ENCODE measurements at regions not wholly inside any gene's neighbourhood (a gene's known extent, or its start where the extent isn't known, plus 50 kb on each side); places are given as distances from the start of the nearest gene placed in this dataset.

DNA sequence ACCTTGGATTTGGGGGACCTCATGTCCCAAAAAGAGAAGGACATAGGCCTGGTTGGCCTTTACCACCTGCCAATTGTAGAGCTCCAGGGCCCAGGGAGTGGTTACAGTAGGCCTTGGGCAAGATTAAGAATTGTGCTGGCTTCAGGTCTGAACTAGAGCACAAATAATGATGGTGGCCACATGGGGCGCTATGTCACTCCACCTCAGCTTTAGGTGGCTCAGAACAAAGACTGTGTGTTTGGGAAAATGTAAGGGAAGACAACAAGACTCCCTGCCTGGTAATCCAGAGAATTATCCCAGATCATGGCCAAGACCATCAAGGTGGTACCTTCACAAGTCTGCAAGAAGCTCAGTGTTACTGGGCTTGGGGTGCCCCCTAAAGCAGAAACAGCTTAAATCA, 224.9 kb upstream of the OPRM1 start:
- FAIRE-seq (no peak), ATAC-seq (peak; percentile 74), DNase-seq (ENCODE audit: low spot score) (no peak)
- H3K36me3 ChIP-seq (replicated peaks in 1 of 2; ENCODE audit: control insufficient read depth in 1 of 2, insufficient read depth in 2 of 2, low read length in 2 of 2) = no peaks in the 10 kb centered on the region
- no peak overlapping the region for H3K4me2 ChIP-seq (ENCODE audit: low read depth, low read length)
- H3K27me3 ChIP-seq (ENCODE audit: control insufficient read depth in 1 of 2, insufficient read depth in 2 of 2, low read length in 2 of 2) = no peaks in the 10 kb centered on the region
- H3K4me3 ChIP-seq (replicated peaks in 1 of 3; ENCODE audit: insufficient read depth in 1 of 3, low read depth in 2 of 3, low read length in 3 of 3) = no peak overlapping the region
- H3K79me2 ChIP-seq (ENCODE audit: insufficient read depth, low read length) = no peaks in the 10 kb centered on the region
- ChIA-PET POLR2A (no interaction called here), CTCF (ENCODE audit: low intra/inter-chr PET ratio, low total read pairs) (no interaction called here)
- intact Hi-C loops (cut with micrococcal nuclease; ENCODE audit: unreplicated experiment) (no loop called here), in situ Hi-C loops (cut with HindIII; ENCODE audit: extremely low pct_ligation_motif_present, low pct_unique_long_range_greater_than_20kb) (no loop called here)
- no peak overlapping the region for H3K9ac ChIP-seq (ENCODE audit: insufficient read depth, low read depth, low read length)
- no peaks in the 10 kb centered on the region for H4K20me1 ChIP-seq (ENCODE audit: insufficient read depth, low read length)
- H3K9me3 ChIP-seq (ENCODE audit: low read length) = peaks cover 27% of the 10 kb centered on the region; the same call in 1 of the 2 replicates
- no TSS peak for BruUV-seq (replicated peaks)
- 0% methylated on average over 1 of the region's 1 CpG for WGBS (ENCODE audit: low lambda C conversion rate)
- H3K4me1 ChIP-seq (ENCODE audit: insufficient read depth, low read length) = no peaks in the 10 kb centered on the region
- H3K27ac ChIP-seq (ENCODE audit: extremely low read length, insufficient read depth, low read length) = no peak overlapping the region
- TF ChIP-seq MAZ (IDR thresholded peaks at IDR 0.05; ENCODE audit: borderline replicate concordance, low read depth, low read length) = no peak
- no peak for TF ChIP-seq MAZ (CRISPR knock-in tag; IDR thresholded peaks at IDR 0.05; ENCODE audit: low read depth)
- TF ChIP-seq, protein P1, sequence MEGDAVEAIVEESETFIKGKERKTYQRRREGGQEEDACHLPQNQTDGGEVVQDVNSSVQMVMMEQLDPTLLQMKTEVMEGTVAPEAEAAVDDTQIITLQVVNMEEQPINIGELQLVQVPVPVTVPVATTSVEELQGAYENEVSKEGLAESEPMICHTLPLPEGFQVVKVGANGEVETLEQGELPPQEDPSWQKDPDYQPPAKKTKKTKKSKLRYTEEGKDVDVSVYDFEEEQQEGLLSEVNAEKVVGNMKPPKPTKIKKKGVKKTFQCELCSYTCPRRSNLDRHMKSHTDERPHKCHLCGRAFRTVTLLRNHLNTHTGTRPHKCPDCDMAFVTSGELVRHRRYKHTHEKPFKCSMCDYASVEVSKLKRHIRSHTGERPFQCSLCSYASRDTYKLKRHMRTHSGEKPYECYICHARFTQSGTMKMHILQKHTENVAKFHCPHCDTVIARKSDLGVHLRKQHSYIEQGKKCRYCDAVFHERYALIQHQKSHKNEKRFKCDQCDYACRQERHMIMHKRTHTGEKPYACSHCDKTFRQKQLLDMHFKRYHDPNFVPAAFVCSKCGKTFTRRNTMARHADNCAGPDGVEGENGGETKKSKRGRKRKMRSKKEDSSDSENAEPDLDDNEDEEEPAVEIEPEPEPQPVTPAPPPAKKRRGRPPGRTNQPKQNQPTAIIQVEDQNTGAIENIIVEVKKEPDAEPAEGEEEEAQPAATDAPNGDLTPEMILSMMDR (CRISPR knock-in tag; IDR thresholded peaks at IDR 0.05) = peak; percentile 42
- no peak for TF ChIP-seq PRMT3 (CRISPR knock-in tag; IDR thresholded peaks at IDR 0.05; ENCODE audit: borderline replicate concordance, low read depth)
- no peak overlapping the region for H2AFZ ChIP-seq (ENCODE audit: low read length)

DNA sequence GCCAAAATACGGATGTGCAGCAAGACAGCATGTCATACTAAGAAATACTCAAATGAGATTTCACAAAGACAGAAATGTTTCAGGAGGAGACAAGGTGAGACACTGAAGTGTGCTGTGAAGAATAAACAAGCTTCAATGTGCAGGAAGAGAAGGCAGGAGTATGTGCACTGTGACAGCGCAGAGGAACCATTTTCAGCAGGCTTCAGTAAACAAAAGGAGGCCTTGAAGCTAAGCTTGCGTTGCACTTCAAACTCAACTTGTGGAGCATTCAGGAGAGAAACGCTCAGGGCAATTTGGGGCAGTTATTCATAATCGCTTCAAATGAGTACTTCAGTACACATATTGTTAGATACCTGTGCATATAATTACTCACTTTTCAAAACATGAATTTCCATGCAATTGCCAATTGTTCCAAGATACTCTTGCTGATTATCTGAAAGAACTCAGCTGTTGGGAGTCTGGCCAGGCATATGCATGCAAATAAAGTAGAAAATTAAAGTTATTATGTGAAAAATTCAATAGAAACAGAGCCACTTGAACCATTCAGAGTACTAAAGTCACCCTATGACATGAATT, 234.2 kb upstream of the OPRM1 start:
- intact Hi-C loops (cut with micrococcal nuclease; ENCODE audit: unreplicated experiment) = no loop called here
- ChIA-PET CTCF (ENCODE audit: low intra/inter-chr PET ratio, low total read pairs) (no interaction called here), POLR2A (no interaction called here)
- Histone ChIP-seq H3K36me3 (replicated peaks in 1 of 2; ENCODE audit: control insufficient read depth in 1 of 2, insufficient read depth in 2 of 2, low read length in 2 of 2) (no peaks in the 10 kb centered on the region), H3K27me3 (ENCODE audit: control insufficient read depth in 1 of 2, insufficient read depth in 2 of 2, low read length in 2 of 2) (no peaks in the 10 kb centered on the region), H2AFZ (ENCODE audit: low read length) (no peak overlapping the region), H4K20me1 (ENCODE audit: insufficient read depth, low read length) (no peaks in the 10 kb centered on the region), H3K4me3 (replicated peaks in 1 of 3; ENCODE audit: insufficient read depth in 1 of 3, low read depth in 2 of 3, low read length in 3 of 3) (no peak overlapping the region), H3K9me3 (ENCODE audit: low read length) (no peaks in the 10 kb centered on the region), H3K4me1 (ENCODE audit: insufficient read depth, low read length) (no peaks in the 10 kb centered on the region), H3K9ac (ENCODE audit: insufficient read depth, low read depth, low read length) (no peak overlapping the region), H3K27ac (ENCODE audit: extremely low read length, insufficient read depth, low read length) (no peak overlapping the region), H3K79me2 (ENCODE audit: insufficient read depth, low read length) (no peaks in the 10 kb centered on the region), H3K4me2 (ENCODE audit: low read depth, low read length) (no peak overlapping the region)
- FAIRE-seq (no peak), DNase-seq (ENCODE audit: low spot score) (no peak), ATAC-seq (peak; percentile 75)
- BruUV-seq (replicated peaks) = no TSS peak
- 6% methylated on average over 5 of the region's 5 CpGs for WGBS (ENCODE audit: low lambda C conversion rate)
- in situ Hi-C loops (cut with HindIII; ENCODE audit: extremely low pct_ligation_motif_present, low pct_unique_long_range_greater_than_20kb) = no loop called here
- TF ChIP-seq ZBTB1 (CRISPR knock-in tag; IDR thresholded peaks at IDR 0.05; ENCODE audit: borderline replicate concordance) (no peak), ZFP37 (CRISPR knock-in tag; IDR thresholded peaks at IDR 0.05; ENCODE audit: borderline replicate concordance) (no peak), RARA (CRISPR knock-in tag; IDR thresholded peaks at IDR 0.05) (no peak), ZNF33A (CRISPR knock-in tag; IDR thresholded peaks at IDR 0.05; ENCODE audit: borderline replicate concordance) (no peak), SRSF1 (optimal IDR thresholded peaks at IDR 0.05; ENCODE audit: low read depth, low read length) (no peak), FOSL2 (CRISPR knock-in tag; IDR thresholded peaks at IDR 0.05) (no peak), SETDB1 (CRISPR knock-in tag; IDR thresholded peaks at IDR 0.05; ENCODE audit: borderline replicate concordance) (no peak), ZNF713 (CRISPR knock-in tag; IDR thresholded peaks at IDR 0.05) (no peak), ZNF780A (CRISPR knock-in tag; IDR thresholded peaks at IDR 0.05) (no peak)
- TF ChIP-seq, protein P2, sequence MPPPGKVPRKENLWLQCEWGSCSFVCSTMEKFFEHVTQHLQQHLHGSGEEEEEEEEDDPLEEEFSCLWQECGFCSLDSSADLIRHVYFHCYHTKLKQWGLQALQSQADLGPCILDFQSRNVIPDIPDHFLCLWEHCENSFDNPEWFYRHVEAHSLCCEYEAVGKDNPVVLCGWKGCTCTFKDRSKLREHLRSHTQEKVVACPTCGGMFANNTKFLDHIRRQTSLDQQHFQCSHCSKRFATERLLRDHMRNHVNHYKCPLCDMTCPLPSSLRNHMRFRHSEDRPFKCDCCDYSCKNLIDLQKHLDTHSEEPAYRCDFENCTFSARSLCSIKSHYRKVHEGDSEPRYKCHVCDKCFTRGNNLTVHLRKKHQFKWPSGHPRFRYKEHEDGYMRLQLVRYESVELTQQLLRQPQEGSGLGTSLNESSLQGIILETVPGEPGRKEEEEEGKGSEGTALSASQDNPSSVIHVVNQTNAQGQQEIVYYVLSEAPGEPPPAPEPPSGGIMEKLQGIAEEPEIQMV (CRISPR knock-in tag; IDR thresholded peaks at IDR 0.05; ENCODE audit: low read depth) = no peak
- TF ChIP-seq, protein P3, sequence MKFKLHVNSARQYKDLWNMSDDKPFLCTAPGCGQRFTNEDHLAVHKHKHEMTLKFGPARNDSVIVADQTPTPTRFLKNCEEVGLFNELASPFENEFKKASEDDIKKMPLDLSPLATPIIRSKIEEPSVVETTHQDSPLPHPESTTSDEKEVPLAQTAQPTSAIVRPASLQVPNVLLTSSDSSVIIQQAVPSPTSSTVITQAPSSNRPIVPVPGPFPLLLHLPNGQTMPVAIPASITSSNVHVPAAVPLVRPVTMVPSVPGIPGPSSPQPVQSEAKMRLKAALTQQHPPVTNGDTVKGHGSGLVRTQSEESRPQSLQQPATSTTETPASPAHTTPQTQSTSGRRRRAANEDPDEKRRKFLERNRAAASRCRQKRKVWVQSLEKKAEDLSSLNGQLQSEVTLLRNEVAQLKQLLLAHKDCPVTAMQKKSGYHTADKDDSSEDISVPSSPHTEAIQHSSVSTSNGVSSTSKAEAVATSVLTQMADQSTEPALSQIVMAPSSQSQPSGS (CRISPR knock-in tag; IDR thresholded peaks at IDR 0.05) = no peak
